Hepatocyte (in vitro differentiated cells): ENCODE measurements at regions not wholly inside any gene's neighbourhood (a gene's known extent, or its start where the extent isn't known, plus 50 kb on each side); places are given as distances from the start of the nearest gene placed in this dataset.

Source experiments
- DNase-seq: peaks from one replicate; pipeline ENCODE4 v3.0.0-alpha.2; 2016; ENCODE audit warnings: low spot score
- H2AFZ ChIP-seq: fragments of 200-600 bp; sonication (generic); 2 replicates; pipeline ENCODE4 v1.6.0; 2016; ENCODE audit warnings: antibody characterized with exemption, mild to moderate bottlenecking
- H3K27ac ChIP-seq: fragments of 200-600 bp; sonication (generic); 2 replicates; pipeline ENCODE4 v1.5.1; 2016; ENCODE audit warnings: mild to moderate bottlenecking
- H3K27me3 ChIP-seq: fragments of 200-600 bp; sonication (generic); 2 replicates; pipeline ENCODE4 v1.6.1; 2016
- H3K36me3 ChIP-seq: fragments of 200-600 bp; sonication (generic); replicated peaks from 2 replicates; pipeline ENCODE4 v1.5.1; 2016; ENCODE audit warnings: low read depth; ENCODE audit not compliant: insufficient read depth
- H3K4me1 ChIP-seq: fragments of 200-600 bp; sonication (generic); 2 replicates; pipeline ENCODE4 v1.5.1; 2016; ENCODE audit warnings: mild to moderate bottlenecking, moderate library complexity; ENCODE audit not compliant: insufficient read depth
- H3K4me2 ChIP-seq: fragments of 200-600 bp; sonication (generic); 2 replicates; pipeline ENCODE4 v1.6.0; 2016
- H3K4me3 ChIP-seq: fragments of 200-600 bp; sonication (generic); 2 replicates; pipeline ENCODE4 v1.5.1; 2016; ENCODE audit warnings: mild to moderate bottlenecking
- H3K79me2 ChIP-seq: fragments of 200-600 bp; sonication (generic); 2 replicates; pipeline ENCODE4 v1.6.0; 2017; ENCODE audit warnings: mild to moderate bottlenecking
- H3K9me2 ChIP-seq: fragments of 200-600 bp; sonication (generic); replicated peaks from 2 replicates; pipeline ENCODE4 v1.6.0; 2017; ENCODE audit warnings: mild to moderate bottlenecking; ENCODE audit not compliant: insufficient read depth
- H3K9me3 ChIP-seq: fragments of 200-600 bp; sonication (generic); 2 replicates; pipeline ENCODE4 v1.5.1; 2016; ENCODE audit warnings: low read depth, mild to moderate bottlenecking
- H4K20me1 ChIP-seq: fragments of 200-600 bp; sonication (generic); 2 replicates; pipeline ENCODE4 v1.6.0; 2016; ENCODE audit warnings: mild to moderate bottlenecking; ENCODE audit not compliant: insufficient read depth, poor library complexity, severe bottlenecking
- EZH2 ChIP-seq: fragments of 200-600 bp; sonication (generic); IDR thresholded peaks from 2 replicates; pipeline ENCODE4 v1.6.1; 2016; ENCODE audit warnings: antibody characterized with exemption, mild to moderate bottlenecking, borderline replicate concordance
- EZH2phosphoT487 ChIP-seq: fragments of 200-600 bp; sonication (generic); IDR thresholded peaks from one replicate; pipeline ENCODE4 v1.6.1; 2018; ENCODE audit warnings: antibody characterized with exemption, mild to moderate bottlenecking, low read depth, moderate library complexity; ENCODE audit not compliant: unreplicated experiment, severe bottlenecking
- WGBS: methylation state at CpG from one replicate; pipeline ENCODE4 v1.1.6; 2016; ENCODE audit warnings: low lambda C conversion rate; ENCODE audit errors: missing lambda C conversion rate; 5-methylcytosine and 5-hydroxymethylcytosine counted together
- TF ChIP-seq, protein P1 (sequence below): fragments of 200-600 bp; sonication (generic); IDR thresholded peaks from 2 replicates; pipeline ENCODE4 v1.5.1; 2016; ENCODE audit warnings: antibody characterized with exemption, mild to moderate bottlenecking; ENCODE audit not compliant: poor library complexity

DNA sequence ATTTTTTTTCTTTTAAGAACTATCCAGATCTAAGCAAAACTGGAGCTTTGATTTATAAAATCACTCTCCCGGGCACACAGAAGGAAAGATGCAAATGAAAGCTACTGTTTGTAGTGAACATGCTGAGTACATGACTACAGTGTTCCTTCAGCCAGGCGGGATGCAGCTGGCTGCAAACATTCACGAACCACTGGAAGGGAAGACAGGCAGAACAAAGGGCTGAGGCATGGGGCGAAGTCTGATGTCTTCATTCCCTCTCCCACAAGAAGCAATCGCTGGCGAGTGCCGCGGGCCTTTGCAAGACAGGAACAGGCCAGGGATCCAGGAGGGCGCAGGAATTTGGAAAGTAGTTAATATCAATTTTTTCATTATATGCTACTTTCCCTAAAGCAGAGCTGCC, 257.9 kb upstream of the AJAP1 start:
- no peaks in the 10 kb centered on the region for H3K27me3 ChIP-seq
- no peaks in the 10 kb centered on the region for H3K9me2 ChIP-seq
- H3K4me1 ChIP-seq: no peaks in the 10 kb centered on the region
- no peak overlapping the region for H2AFZ ChIP-seq
- H3K27ac ChIP-seq: no peak overlapping the region
- 79% methylated on average over 9 of the region's 9 CpGs for WGBS
- no peaks in the 10 kb centered on the region for H3K9me3 ChIP-seq
- no peak overlapping the region for H3K4me3 ChIP-seq
- no peak for DNase-seq
- H3K36me3 ChIP-seq: no peaks in the 10 kb centered on the region
- TF ChIP-seq, protein P1, sequence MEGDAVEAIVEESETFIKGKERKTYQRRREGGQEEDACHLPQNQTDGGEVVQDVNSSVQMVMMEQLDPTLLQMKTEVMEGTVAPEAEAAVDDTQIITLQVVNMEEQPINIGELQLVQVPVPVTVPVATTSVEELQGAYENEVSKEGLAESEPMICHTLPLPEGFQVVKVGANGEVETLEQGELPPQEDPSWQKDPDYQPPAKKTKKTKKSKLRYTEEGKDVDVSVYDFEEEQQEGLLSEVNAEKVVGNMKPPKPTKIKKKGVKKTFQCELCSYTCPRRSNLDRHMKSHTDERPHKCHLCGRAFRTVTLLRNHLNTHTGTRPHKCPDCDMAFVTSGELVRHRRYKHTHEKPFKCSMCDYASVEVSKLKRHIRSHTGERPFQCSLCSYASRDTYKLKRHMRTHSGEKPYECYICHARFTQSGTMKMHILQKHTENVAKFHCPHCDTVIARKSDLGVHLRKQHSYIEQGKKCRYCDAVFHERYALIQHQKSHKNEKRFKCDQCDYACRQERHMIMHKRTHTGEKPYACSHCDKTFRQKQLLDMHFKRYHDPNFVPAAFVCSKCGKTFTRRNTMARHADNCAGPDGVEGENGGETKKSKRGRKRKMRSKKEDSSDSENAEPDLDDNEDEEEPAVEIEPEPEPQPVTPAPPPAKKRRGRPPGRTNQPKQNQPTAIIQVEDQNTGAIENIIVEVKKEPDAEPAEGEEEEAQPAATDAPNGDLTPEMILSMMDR: no peak
- no peak for TF ChIP-seq EZH2
- TF ChIP-seq EZH2phosphoT487: no peak
- no peak overlapping the region for H3K4me2 ChIP-seq
- no peaks in the 10 kb centered on the region for H4K20me1 ChIP-seq
- H3K79me2 ChIP-seq: no peaks in the 10 kb centered on the region

DNA sequence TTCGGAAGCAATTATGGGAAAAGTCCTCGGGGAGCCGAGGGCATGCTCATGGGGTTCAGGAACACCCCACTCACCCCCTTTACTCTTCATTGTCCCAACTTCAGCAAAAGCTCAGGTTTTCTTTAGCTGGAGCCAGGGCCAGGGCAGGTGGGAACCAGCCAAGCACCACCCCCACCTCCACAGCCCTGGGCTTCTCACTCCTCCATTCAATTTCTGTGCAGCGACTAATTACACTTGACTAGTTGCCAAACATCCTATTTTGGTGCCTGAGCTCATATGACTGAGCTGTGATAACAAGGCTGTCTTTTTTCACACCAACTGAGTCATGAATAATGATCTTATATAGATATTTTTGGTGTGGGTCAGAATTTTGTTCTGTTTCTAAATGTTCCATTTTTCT, 257.2 kb upstream of the AJAP1 start:
- no peak overlapping the region for H3K4me2 ChIP-seq
- H3K27ac ChIP-seq: no peak overlapping the region
- H3K9me3 ChIP-seq: no peaks in the 10 kb centered on the region
- no peaks in the 10 kb centered on the region for H3K4me1 ChIP-seq
- H3K27me3 ChIP-seq: no peaks in the 10 kb centered on the region
- no peaks in the 10 kb centered on the region for H4K20me1 ChIP-seq
- H2AFZ ChIP-seq: no peak overlapping the region
- TF ChIP-seq EZH2phosphoT487: no peak
- TF ChIP-seq EZH2: no peak
- TF ChIP-seq, protein P1: no peak
- H3K4me3 ChIP-seq: no peak overlapping the region
- no peaks in the 10 kb centered on the region for H3K79me2 ChIP-seq
- H3K9me2 ChIP-seq: no peaks in the 10 kb centered on the region
- no peaks in the 10 kb centered on the region for H3K36me3 ChIP-seq
- WGBS: 85% methylated on average over 4 of the region's 4 CpGs
- DNase-seq: no peak

DNA sequence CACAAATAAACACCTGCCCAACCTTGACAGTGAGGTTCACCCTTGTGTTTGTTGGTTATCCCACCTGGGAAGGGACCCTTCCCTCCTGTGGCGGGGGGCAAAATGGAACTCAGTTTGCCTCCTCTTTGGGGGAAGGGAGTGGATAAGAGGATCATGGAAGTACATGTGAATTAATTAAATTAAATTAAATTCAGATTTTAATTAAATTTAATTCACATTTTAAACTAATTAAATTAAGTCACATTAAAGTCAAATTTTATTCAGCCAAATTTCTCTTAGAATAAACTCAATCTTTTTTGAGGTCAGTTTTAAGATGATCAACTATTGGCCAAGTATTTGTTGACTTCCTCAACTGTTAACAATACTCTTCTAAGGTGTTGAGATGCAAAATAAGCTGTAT, 252.4 kb upstream of the AJAP1 start:
- H3K9me3 ChIP-seq: no peaks in the 10 kb centered on the region
- H2AFZ ChIP-seq: no peak overlapping the region
- TF ChIP-seq, protein P1: no peak
- TF ChIP-seq EZH2 (no peak), EZH2phosphoT487 (no peak)
- DNase-seq: no peak
- WGBS: 96% methylated on average over 1 of the region's 1 CpG
- no peaks in the 10 kb centered on the region for H3K27me3 ChIP-seq
- no peak overlapping the region for H3K27ac ChIP-seq
- no peak overlapping the region for H3K4me3 ChIP-seq
- no peak overlapping the region for H3K4me2 ChIP-seq
- no peaks in the 10 kb centered on the region for H3K36me3 ChIP-seq
- H3K4me1 ChIP-seq: no peaks in the 10 kb centered on the region
- H3K9me2 ChIP-seq: no peaks in the 10 kb centered on the region
- no peaks in the 10 kb centered on the region for H4K20me1 ChIP-seq
- H3K79me2 ChIP-seq: no peaks in the 10 kb centered on the region
